ENCODE measurements at regions not wholly inside any gene's neighbourhood (a gene's known extent, or its start where the extent isn't known, plus 50 kb on each side); places are given as distances from the start of the nearest gene placed in this dataset.

GRCh38 chr1:185446131-185446530 lies 129.1 kb upstream of the IVNS1ABP start:
- Histone ChIP-seq H3K4me1 (peaks cover 12% of the 10 kb centered on the region), H3K4me3 (no peak overlapping the region), H3K27ac (replicated peaks) (no peak overlapping the region), H3K9me3 (replicated peaks) (no peaks in the 10 kb centered on the region), H3K36me3 (no peaks in the 10 kb centered on the region), H3K27me3 (ENCODE audit: low read depth) (no peaks in the 10 kb centered on the region)
- intact Hi-C loops (cut with micrococcal nuclease) = loop anchor here (10.0 kb wide), 1 partner anchor 139 kb away; no protein-coding TSS in a partner anchor
- TF ChIP-seq CTCF (IDR thresholded peaks at IDR 0.05; ENCODE audit: borderline replicate concordance) = no peak
- DNase-seq = no peak

DNA sequence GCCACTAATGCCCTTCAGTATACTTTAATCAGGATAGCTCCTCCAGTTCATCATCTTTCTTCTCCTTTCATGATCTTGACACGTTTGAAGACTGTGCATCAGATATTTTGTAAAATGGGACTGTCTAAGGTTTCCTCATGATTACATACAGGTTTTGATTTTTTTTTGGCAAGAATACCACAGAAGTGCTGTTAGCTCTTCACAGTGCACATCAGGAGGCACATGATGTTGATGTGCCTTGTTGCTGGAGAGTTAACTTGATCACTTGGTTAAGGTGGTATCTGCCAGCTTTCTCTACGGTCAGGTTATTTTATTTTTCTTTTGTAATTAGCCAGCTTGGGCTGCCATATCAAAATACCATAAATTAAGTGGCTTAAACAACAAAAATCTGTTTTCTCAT lies 128.6 kb upstream of the IVNS1ABP start:
- intact Hi-C loops (cut with micrococcal nuclease) = loop anchor here (10.0 kb wide), 1 partner anchor 139 kb away; no protein-coding TSS in a partner anchor
- peaks cover 12% of the 10 kb centered on the region for H3K4me1 ChIP-seq
- no peaks in the 10 kb centered on the region for H3K36me3 ChIP-seq
- H3K27ac ChIP-seq (replicated peaks) = no peak overlapping the region
- no peaks in the 10 kb centered on the region for H3K27me3 ChIP-seq (ENCODE audit: low read depth)
- no peak for TF ChIP-seq CTCF (IDR thresholded peaks at IDR 0.05; ENCODE audit: borderline replicate concordance)
- DNase-seq = no peak
- H3K9me3 ChIP-seq (replicated peaks) = no peaks in the 10 kb centered on the region
- H3K4me3 ChIP-seq = no peak overlapping the region

DNA sequence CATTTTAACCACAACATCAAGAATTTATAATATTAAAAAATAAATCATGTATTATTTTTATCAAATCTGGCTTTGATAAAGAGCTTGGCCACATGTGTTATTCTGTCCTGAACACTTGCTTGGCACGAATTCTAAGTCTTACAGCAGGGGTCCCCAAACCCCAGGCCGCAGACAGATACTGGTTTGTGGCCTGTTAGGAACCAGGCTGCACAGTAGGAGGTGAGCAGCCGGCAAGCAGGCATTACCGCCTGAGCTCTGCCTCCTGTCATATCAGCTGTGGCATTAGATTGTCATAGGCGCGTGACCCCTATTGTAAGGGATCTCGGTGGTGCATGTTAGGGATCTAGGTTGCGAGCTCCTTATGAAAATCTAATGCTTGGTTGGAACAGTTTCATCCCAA lies 127.6 kb upstream of the IVNS1ABP start:
- Histone ChIP-seq H3K9me3 (replicated peaks) (no peaks in the 10 kb centered on the region), H3K27ac (replicated peaks) (no peak overlapping the region), H3K36me3 (no peaks in the 10 kb centered on the region), H3K27me3 (ENCODE audit: low read depth) (no peaks in the 10 kb centered on the region), H3K4me3 (no peak overlapping the region), H3K4me1 (peaks cover 20% of the 10 kb centered on the region)
- no peak for TF ChIP-seq CTCF (IDR thresholded peaks at IDR 0.05; ENCODE audit: borderline replicate concordance)
- intact Hi-C loops (cut with micrococcal nuclease) = loop anchor here (10.0 kb wide), 1 partner anchor 140 kb away; no protein-coding TSS in a partner anchor
- no peak for DNase-seq

DNA sequence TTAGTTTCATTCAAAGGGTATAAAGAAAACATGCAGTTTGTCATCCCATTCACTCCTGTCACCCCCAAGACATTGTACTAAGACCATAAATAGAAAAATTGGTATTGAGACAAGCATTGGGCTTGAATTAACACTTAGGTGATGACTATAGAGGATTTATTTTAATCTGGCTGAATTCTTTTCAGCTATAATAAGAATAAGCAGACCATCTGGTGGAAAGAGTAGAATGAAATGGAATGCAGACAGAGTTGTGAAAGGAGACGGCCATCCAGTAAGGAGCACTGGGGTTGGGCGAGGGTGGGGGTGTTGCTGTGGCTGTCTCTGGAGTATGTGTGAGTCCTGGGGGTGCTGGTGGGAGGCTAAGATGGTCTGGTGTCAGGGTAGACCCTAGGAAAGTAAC lies 125.0 kb upstream of the IVNS1ABP start:
- Histone ChIP-seq H3K36me3 (no peaks in the 10 kb centered on the region), H3K4me3 (no peak overlapping the region), H3K27me3 (ENCODE audit: low read depth) (no peaks in the 10 kb centered on the region), H3K9me3 (replicated peaks) (no peaks in the 10 kb centered on the region), H3K4me1 (peaks cover 20% of the 10 kb centered on the region), H3K27ac (replicated peaks) (no peak overlapping the region)
- TF ChIP-seq CTCF (IDR thresholded peaks at IDR 0.05; ENCODE audit: borderline replicate concordance) = no peak
- intact Hi-C loops (cut with micrococcal nuclease) = loop anchor here (10.0 kb wide), 1 partner anchor 143 kb away; no protein-coding TSS in a partner anchor
- DNase-seq = no peak

- DNase-seq = no peak
- no peak overlapping the region for H3K4me3 ChIP-seq
- H3K4me1 ChIP-seq = peaks cover 20% of the 10 kb centered on the region
- H3K27ac ChIP-seq (replicated peaks) = no peak overlapping the region
- TF ChIP-seq CTCF (IDR thresholded peaks at IDR 0.05; ENCODE audit: borderline replicate concordance) = no peak
- no peaks in the 10 kb centered on the region for H3K27me3 ChIP-seq (ENCODE audit: low read depth)
- intact Hi-C loops (cut with micrococcal nuclease) = loop anchor here (10.0 kb wide), 1 partner anchor 143 kb away; no protein-coding TSS in a partner anchor
- no peaks in the 10 kb centered on the region for H3K9me3 ChIP-seq (replicated peaks)
- no peaks in the 10 kb centered on the region for H3K36me3 ChIP-seq
Measured at GRCh38 chr1:185441605-185442004, 124.6 kb upstream of the IVNS1ABP start.
